HG03039 (cell line): ENCODE measurements at regions not wholly inside any gene's neighbourhood (a gene's known extent, or its start where the extent isn't known, plus 50 kb on each side); places are given as distances from the start of the nearest gene placed in this dataset.
"Not testable (repeated sequence)": the region's sequence is repeated elsewhere in the genome, so short reads cannot be mapped to it uniquely, and the experiment has no call there.

Experiments used
- ATAC-seq: cut with Tn5 transposase; IDR thresholded peaks from one replicate; pipeline ENCODE4 v1.9.1; 2021; ENCODE audit warnings: mild to moderate bottlenecking, moderate library complexity; ENCODE audit not compliant: unreplicated experiment

- ATAC-seq: no peak
Observed at GRCh38 chr4:77437079-77437478, 168.5 kb upstream of the CXCL13 start.

- ATAC-seq: no peak
Observed at GRCh38 chr4:77438549-77438948, 167.1 kb upstream of the CXCL13 start.

- no peak for ATAC-seq
Observed at GRCh38 chr4:77443941-77444340, 161.7 kb upstream of the CXCL13 start.

GRCh38 chr4:77445823-77446222 lies 159.8 kb upstream of the CXCL13 start:
- no peak for ATAC-seq

GRCh38 chr4:77446601-77447000 lies 159.0 kb upstream of the CXCL13 start:
- ATAC-seq: no peak

GRCh38 chr4:77449171-77449570 lies 156.4 kb upstream of the CXCL13 start:
- no peak for ATAC-seq

- ATAC-seq: no peak
Observed at GRCh38 chr4:77450006-77450405, 155.6 kb upstream of the CXCL13 start.

- ATAC-seq: no peak
Observed at GRCh38 chr4:77451530-77451929, 154.1 kb upstream of the CXCL13 start.

GRCh38 chr4:77452117-77452516 lies 153.5 kb upstream of the CXCL13 start:
- ATAC-seq: not testable (repeated sequence)

GRCh38 chr4:77453911-77454310 lies 151.7 kb upstream of the CXCL13 start:
- no peak for ATAC-seq

GRCh38 chr4:77454858-77455257 lies 150.8 kb upstream of the CXCL13 start:
- ATAC-seq: no peak

GRCh38 chr4:77464100-77464499 lies 141.5 kb upstream of the CXCL13 start:
- ATAC-seq: not testable (repeated sequence)

GRCh38 chr4:77465271-77465670 lies 140.3 kb upstream of the CXCL13 start:
- ATAC-seq: no peak

- ATAC-seq: no peak
Observed at GRCh38 chr4:77466430-77466829, 139.2 kb upstream of the CXCL13 start.

GRCh38 chr4:77471821-77472495 lies 133.7 kb upstream of the CXCL13 start:
- no peak for ATAC-seq

GRCh38 chr4:77473509-77473908 lies 132.1 kb upstream of the CXCL13 start:
- ATAC-seq: no peak

- no peak for ATAC-seq
Observed at GRCh38 chr4:77481856-77482255, 123.8 kb upstream of the CXCL13 start.

GRCh38 chr4:77488882-77489281 lies 116.7 kb upstream of the CXCL13 start:
- no peak for ATAC-seq

- peak; percentile 56 for ATAC-seq
Observed at GRCh38 chr4:77493120-77493752, 112.4 kb upstream of the CXCL13 start.

GRCh38 chr4:77493829-77494551 lies 111.6 kb upstream of the CXCL13 start:
- ATAC-seq: peak; percentile 43

GRCh38 chr4:77496457-77496856 lies 109.2 kb upstream of the CXCL13 start:
- no peak for ATAC-seq

GRCh38 chr4:77500801-77501200 lies 104.8 kb upstream of the CXCL13 start:
- ATAC-seq: no peak
